ENCODE measurements at regions not wholly inside any gene's neighbourhood (a gene's known extent, or its start where the extent isn't known, plus 50 kb on each side); places are given as distances from the start of the nearest gene placed in this dataset.

- TF ChIP-seq CTCF (IDR thresholded peaks at IDR 0.05) (no peak), POLR2A (IDR thresholded peaks at IDR 0.05) (no peak)
These were observed 74.3 kb downstream of the KLHDC7A start for GRCh38 chr1:18555036-18555435.

Data from heart left ventricle (tissue), 13 donors.